ENCODE measurements at regions not wholly inside any gene's neighbourhood (a gene's known extent, or its start where the extent isn't known, plus 50 kb on each side); places are given as distances from the start of the nearest gene placed in this dataset.

DNA sequence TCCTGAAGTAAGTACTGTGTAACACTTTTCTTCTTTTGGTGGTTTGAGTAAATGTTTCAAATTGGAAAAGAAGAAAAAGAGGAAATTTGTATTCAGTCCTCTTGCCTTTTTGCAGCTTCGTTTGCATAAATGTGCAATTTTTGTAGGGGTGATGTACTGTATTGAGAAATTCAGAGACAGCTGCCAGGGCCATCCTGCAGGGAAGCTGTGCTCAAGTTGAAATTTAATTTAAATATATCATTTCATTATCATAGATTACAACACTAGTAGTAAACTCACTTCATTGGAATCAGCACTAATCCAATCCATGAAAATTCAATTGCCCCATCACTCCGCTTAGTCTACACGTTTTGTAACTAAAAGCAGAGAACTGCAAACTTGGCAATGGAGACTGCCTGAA lies 415.4 kb downstream of the DNAJB9 start:
- DNase-seq, result no peak

DNA sequence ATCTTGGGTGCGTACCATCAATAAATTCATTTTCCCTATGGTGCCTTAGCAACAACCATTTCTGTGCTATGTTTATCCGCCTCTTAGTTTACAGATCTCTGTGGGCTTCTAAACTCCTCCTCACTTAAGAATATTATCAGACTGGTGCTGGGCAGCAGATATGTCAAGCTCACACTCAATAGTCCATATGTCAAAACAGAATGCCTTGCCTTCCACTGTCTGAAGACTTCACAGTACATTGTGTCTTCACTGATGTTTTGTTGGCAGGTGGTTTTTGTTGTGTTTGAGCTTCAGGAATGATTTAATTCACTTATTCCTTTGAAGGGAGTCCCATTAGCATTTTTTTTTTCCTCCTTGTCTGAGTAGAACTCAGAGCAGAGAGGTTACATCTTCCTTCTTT lies 419.6 kb downstream of the DNAJB9 start:
- DNase-seq, result no peak

DNA sequence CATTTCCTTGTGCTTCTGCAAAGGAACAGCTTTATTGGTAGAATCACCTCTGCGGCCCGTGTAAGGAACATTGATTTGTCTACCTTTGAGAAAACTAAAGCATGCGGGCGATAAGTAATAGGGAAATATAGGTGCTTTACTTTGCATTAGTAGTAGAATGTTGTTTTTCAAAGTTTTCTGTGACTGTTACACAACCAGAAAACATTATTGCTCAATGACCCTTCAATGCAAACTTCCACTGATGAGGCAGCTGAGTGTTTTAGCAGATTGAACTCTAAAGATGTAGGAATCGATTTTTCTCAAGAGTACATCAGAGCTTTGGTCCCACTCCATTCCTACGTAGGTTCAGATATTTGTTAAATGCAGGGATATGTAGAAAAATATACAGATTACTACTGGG lies 427.8 kb downstream of the DNAJB9 start:
- no peak for DNase-seq

DNA sequence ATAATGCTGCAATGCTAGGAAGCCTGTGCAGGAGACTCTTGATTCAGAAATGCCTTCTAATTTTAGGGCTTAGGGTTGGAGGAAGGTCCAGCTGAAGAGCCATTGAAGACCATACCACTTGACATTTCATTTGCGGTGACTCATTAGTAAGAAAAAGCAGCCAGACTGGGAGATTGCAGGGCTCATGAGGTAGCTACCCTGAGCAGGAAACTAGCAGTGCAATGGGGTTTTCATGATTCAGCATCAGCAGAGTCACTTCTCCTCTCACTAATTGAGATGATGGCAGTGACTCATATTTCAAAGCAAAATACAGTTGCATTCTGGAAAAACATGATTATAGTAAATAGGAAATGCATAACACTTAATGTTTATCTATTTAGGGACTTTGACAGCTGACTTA lies 434.1 kb downstream of the DNAJB9 start:
- DNase-seq, result no peak

DNA sequence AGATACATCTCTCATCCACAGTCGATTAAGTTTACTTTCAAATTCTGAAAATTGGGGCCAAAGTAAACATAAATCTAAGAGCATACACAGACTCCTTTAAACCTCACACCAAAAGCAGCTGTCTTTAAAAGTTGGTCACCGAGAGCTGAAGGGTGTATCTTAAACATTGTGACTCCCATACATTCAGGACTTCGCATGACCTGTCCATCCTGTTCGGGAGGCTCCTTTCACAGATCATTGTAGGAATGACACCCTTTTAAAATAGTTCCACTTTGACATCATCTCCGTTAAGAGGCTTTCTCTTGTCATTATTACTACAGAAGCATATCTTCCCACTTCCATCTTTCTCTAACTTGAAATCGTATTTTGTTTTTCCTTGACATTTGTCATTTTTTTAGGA lies 440.0 kb downstream of the DNAJB9 start:
- DNase-seq, result no peak

DNA sequence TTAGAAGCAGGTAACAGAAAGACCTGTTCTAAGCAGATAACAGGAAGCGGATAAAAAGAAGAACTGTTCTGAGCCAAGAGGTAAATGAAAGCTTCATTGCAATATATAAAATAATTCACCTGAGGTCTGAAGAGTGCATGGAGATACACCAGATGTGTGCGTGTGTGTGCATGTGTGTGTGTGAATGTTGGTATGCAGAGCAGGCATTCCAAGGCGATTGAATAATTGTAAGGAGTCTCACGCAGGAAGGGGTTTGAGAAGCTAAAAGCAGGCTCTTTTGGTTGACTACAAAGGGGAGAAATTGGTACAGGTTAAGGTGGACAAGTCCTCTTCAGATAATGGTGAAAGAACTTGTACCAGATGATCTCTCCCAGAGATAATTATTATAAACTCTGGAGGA lies 450.6 kb downstream of the DNAJB9 start:
- no peak for DNase-seq

DNA sequence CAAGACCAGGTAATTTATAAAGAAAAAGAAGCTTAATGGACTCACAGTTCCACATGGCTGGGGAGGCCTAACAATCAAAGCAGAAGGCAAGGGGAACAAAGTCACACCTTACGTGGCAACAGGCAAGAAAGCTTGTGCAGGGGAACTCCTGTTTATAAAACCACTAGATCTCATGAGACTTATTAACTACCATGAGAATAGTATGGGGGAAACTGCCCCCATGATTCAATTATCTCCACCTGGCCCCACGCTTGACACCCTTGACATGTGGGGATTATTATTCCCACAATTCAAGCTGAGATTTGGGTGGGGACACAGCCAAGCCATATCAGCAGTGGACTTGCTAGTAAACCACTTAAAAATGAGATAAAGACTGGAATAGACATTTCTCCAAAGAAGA lies 451.7 kb downstream of the DNAJB9 start:
- no peak for DNase-seq

DNA sequence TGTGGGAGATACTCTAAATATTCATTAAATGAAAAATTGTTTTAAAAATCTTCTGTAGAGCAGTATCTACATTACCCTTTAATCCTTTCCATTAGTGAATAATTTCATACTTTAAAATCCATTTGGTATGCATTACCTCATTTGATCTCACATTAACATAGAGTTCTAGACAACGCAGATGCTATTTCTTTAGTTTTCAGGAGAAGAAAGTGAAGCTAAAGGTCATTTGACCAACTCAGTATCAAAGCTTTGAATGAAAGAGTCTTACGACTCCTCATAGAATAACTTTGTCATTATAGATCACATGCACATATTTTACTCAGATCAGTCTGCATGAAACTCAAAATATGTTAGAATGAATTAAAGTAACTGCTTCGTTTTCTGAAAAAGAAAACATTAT lies 460.2 kb downstream of the DNAJB9 start:
- DNase-seq, result no peak

DNA sequence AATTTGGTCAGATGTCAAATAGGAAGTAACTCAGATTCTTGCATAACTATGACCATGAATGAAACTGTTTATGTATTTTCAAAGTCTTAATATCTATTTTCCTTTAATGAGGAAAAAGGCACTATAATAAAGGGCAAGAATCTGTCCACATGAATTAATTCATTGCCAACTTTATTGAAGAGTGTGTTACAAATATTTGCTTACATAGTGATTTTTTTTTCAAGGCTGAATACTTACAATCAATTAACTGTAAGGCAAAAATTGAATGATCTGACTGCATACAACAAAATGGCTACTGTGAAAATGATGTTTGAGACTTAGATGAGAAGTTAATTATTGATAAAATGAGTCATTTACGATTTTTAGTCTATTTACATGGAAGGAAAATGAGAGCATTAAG lies 475.0 kb downstream of the DNAJB9 start:
- no peak for DNase-seq

DNA sequence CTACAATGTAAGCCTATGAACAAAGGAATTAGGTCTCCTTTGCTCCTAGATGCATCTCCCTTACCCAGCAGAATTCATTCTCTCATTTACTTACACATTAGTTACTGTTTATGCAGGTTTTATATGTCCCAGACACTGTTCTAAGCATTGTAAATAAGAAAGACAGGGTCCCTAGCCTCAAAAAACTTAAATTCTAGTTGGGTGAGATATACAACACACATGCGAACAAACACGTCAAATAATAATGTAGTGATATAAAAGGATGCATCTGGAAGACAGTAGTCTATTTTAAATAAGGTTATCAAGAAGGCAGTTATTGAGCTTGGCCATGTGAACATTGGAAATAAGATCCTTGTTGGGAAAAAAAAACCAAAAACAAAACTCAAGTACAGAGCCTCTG lies 479.7 kb downstream of the DNAJB9 start:
- no peak for DNase-seq

DNA sequence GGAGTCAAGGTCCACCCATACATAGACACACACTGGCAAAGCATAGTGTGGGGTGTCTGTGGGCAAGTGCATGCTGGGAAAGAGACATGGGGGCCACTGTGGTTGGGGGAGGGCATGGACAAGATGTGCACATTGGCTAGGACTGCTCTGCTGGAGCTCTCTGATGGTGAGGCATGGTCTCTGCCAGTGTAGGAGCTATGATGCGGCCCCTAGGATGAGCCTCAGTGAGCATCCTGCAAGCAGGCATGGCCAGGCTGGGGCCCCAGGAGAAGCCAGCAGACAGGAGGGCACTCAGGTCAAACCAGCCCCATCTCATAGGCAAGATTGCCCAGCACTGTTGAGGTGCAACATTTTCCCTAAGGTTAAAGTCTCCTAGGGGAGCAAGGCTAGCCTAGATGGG lies 489.4 kb downstream of the DNAJB9 start:
- no peak for DNase-seq

DNA sequence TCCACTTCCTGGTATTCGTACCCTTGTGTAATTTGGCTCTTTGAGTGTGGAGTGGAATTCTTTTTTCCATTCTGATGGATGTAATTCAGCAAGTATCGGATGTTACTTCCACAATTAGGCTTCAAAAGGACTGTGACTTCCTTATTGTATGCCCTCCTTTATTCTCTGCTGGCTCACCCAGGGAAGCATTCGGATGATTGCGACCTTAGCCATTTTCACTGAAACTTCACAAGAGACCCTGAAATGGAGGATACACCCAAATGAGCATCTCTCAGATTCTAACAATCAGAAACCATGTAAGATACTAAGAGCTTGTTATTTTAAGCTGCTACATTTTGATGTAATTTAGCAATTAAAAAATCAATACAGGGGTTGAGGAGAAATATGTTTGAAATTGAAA lies 493.1 kb downstream of the DNAJB9 start:
- DNase-seq, result no peak

DNA sequence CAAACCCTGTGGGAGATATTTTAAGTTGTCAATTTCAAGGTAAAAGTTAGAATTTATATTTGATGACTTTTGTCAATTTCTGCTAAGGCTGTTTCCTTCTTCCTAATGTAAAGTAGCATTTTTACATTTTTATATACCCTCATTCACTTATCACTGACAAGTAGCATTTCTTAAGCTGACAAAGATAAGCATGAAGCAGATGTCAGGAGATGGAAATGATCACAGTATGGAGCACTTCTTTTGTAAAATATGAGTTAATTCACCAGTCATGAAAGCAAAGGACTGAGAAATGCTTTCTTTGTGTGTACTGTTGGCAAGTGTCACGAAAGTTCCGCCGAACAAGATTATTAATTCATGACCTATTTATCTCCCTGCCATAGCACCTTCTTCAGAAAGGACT lies 503.9 kb downstream of the DNAJB9 start:
- DNase-seq, result no peak

DNA sequence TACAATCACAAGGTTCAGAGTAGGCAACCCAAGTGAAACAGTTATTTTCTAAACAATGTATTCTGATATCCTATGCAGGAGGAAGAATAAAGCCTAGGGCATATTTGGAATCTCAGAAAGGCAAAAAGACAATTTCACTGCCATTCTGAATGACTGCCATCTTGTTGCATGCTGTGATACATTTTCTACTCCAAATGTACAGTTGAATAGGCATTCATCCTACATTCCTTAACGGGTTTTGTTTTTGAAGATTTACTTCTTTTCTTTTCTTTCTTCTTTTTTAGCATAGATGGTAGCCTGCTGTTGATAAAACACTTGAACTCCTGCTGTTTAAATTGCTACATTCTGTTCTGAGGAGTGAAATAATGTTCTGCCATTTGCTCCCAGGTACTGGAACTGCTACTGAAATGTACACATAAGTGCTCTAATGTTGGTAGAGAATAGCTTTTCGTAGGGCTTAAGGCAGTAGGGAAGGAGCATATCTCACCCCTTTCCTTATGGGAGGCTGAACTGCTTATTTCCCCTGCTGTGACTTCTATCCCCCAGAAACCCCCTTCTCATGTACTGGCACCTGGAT lies 506.8 kb downstream of the DNAJB9 start:
- DNase-seq, result no peak

DNA sequence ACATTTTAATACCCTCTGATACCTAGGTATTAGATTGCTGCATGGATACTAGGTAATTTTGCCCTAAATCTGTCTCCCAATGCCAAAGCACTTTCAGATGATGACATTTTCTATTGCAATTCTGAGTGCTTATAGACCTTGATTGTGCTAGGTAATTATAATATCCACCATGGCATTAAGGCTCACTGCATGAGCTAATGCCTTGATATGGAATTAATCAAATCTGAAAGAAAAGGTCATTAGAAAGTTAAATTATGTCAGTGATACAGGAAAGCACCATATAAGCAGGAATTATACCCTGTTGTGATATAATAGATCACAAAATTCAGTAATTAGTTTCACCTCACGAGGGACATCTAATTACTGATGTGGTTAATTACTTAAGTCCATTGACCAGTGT lies 521.4 kb downstream of the DNAJB9 start:
- no peak for DNase-seq

DNA sequence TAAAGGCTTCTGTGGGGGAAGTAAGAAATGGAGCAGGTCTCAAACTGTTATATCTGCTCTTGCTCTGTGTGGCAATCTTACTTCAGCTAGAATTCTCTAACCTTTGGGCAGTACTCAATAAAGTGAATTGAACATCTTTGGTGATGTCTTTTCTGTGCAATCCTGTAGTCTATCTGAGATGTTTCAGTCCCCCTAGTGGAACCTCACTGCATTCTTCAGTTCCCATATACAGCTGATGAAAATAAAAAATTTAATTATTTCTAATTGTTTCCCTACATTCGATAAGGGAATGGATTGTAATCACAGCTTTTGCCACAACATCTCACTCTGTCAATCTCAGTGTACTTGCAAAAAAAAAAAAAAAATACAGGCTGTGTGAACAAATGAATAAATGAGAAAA lies 522.6 kb downstream of the DNAJB9 start:
- no peak for DNase-seq

DNA sequence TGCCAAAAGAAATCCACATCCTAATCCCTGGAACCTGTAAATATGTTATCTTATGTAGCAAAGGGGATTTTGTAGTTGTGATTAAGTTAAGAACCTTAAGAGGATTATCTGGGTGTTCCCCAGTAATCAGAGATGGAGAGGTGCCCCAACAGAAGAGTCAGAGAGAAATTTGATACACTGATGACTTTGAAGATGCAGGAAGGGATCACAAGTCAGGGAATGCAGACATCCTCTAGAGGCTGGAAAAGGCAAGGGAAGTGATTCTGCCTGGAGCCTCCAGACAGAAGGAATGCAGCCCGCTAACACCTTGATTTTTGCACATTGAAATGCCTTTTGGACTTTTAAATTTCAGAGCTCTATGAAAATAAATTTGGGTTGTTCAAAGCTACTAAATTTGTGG lies 531.7 kb downstream of the DNAJB9 start:
- no peak for DNase-seq

DNA sequence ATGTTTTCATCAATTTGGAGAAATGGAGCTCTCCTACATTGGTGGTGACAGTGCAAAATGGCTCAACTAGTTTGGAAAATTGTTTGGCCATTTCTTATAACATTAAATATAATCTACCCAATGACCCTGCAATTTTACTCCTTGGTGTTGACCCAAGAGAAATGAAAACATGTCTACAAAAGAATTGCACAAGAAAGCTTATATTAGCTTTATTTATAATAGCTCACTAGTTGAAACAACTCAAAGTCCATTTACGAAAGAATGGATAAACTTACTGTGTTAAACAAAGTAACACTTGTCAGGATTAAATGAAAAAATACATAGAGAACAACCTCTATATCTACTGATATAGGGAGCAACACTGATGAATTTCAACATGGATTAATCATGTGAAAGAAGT lies 539.9 kb downstream of the DNAJB9 start:
- no peak for DNase-seq

DNA sequence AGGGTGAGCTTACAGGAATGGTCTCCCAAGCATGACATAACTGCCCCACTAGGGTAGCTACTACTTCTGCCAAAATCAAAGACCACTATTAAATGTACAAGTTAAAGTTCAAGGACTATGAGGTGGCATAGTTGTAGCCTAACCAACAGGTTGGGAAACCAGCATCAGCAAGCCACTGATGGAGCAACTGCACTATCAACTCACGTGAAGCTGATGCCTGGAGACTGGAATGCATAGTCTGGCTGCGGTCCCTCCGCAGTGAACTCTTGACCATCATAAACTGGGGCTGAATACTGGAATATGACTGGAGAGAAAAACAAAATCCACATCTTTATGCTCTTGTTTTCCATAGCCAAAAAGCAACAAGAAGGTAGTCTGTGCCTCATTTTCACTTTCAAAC lies 541.4 kb downstream of the DNAJB9 start:
- no peak for DNase-seq

DNA sequence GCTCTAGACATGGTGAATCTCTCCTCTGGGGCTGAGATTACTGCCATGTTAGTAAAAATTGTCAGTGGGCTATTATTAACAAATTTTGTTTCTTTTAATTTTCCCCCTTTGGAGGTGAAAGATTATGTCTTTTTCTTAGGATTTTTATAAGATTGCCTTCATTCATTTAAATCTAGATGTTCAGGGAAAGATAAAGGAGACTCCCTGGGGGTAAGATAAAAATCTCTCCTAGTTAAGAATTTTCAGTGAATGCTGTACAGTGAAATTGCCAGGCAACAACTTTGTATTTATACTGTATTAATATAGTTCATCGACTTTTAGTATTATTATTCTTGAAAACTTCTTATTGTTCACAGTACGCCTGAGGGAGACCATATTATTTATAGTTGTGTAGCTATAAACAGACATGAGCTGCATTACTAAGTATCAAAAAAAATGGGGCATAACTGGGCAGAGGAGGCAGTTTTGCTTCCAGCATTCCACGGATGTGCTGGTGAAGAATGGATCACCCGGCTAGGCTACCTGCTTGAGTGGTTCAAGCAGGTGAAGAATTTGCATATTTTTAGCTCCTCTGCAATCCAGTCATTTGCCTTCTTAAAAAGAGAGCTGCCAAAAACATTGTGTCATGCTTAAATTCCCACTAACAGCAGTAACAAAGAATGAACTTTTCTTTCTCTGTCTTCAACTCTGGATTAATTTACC lies 552.1 kb downstream of the DNAJB9 start:
- DNase-seq, result no peak

DNA sequence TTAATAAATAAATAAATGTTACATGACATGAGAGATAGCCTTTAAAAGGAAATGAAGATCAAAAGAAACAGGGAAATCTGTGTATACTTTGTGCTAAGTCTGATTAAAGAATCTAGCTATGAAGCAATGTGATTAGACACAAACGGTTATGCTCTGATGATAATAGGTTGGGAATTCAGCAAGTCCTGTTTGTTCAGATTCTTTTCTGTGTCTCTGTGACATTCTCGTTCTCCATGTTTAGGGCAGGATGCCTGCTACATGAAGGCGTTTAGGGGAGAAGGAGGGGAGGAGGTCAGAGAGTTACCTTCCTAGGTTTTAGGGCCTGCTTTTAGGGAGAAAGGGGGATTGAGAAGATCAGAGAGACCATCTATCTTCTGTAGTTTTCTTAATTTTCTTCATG lies 555.3 kb downstream of the DNAJB9 start:
- no peak for DNase-seq

DNA sequence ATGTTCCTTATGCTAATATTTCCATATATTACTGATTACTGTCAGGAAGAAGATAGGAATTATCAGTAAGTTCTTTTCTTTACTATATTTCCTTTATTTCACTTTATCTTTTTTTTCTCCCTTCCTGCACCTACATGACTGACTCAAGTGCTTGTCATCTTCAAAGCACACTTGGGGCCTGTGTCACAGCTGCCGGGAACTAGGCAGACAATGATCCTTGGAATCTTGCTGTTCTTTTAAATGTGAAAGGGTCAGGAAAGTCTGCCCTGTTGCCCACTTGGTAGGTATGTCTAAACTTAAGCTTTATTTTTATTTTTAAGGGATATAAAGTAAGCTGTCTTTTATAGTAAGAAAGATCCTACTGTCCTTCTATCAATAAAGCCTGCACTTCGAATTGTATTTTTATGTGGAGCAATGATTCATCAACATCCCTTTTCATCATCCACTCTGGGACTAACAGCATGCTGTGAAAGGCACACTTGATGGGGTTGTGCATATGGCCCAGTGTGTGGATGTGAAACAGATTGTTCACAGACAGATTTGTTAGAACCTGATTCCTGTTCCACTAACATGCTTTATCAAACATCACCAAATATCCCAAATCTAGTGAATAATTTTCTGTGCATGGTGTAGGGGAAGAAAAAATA lies 556.9 kb downstream of the DNAJB9 start:
- no peak for DNase-seq

DNA sequence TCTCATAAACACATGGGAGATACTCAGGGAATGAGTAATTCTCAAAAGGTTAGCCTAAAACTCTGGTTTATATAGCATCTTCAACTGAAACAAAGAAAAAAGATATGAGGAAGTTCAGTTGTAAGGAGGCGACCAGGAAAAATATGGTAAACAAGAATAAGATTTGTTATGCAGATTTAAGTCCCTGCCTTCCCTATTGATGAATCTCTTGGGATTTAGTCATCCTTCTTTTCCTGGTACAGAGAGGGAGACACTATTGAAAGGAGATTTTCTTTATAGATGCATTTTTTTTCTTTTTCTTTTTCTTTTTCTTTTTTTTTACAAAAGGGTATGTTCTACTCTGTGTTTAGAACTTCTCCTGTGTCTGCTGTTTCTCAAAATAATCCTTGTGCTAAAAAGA lies 557.5 kb downstream of the DNAJB9 start:
- no peak for DNase-seq

DNA sequence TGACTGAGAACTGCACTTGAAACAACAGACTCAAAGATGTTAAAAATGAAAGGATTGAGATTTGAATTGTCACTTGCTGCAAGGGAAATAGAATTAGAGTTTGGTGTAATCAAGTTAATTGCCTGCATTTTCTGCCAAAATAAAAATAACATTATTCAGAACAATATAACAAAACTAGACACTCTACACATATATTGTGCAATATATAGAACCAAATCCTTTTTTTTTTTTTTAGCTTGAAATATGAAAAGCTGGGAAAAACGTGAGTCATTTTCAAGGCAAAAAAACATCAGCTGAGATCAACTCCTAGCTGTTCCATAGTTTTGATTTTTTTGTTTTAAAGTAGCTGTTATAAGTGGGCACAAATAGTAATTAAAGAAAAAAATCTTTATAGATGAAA lies 561.5 kb downstream of the DNAJB9 start:
- no peak for DNase-seq

Measured in right kidney (tissue), 1 donor.